H1 (cell line): ENCODE measurements at regions not wholly inside any gene's neighbourhood (a gene's known extent, or its start where the extent isn't known, plus 50 kb on each side); places are given as distances from the start of the nearest gene placed in this dataset.

Experiments
- CTCF ChIA-PET: fragments of 300-600 bp; sonication (Branson Sonifier 250); formaldehyde crosslinking; loops from one replicate; lab custom pipeline; 2021; ENCODE audit not compliant: partially characterized antibody; lab: Charles Lee
- POLR2A ChIA-PET: fragments of 300-600 bp; sonication (Branson Sonifier 250); formaldehyde crosslinking; loops from one replicate; lab custom pipeline; 2021; ENCODE audit warnings: inconsistent platforms; ENCODE audit not compliant: partially characterized antibody; lab: Charles Lee
- DNase-seq, 2 experiments: peaks; one replicate each; pipeline versions ENCODE4 v3.0.0 to v3.0.0-alpha.2; 2010 to 2022; ENCODE audit warnings: low spot score in 2 of 2, low read depth in 1 of 2, mixed read lengths in 1 of 2
- FAIRE-seq: peaks from 2 replicates; lab custom pipeline; 2011; peaks lifted over from hg19 to GRCh38; lab: Jason Lieb, UNC
- H2AFZ ChIP-seq: 2 replicates; pipeline ENCODE4 v1.8.1; 2012; ENCODE audit warnings: low read length, inconsistent platforms
- H2AK5ac ChIP-seq: 2 replicates; pipeline ENCODE4 v1.6.1; 2013; ENCODE audit warnings: low read depth, low read length
- H2BK120ac ChIP-seq: replicated peaks from 2 replicates; pipeline ENCODE3; 2013; ENCODE audit warnings: low read depth, low read length, inconsistent platforms
- H2BK12ac ChIP-seq: 2 replicates; pipeline ENCODE4 v1.6.1; 2013; ENCODE audit warnings: low read depth, low read length
- H2BK15ac ChIP-seq: 2 replicates; pipeline ENCODE4 v1.6.1; 2013; ENCODE audit warnings: low read length
- H2BK20ac ChIP-seq: 2 replicates; pipeline ENCODE4 v1.6.1; 2013; ENCODE audit warnings: low read length
- H2BK5ac ChIP-seq: 2 replicates; pipeline ENCODE4 v1.6.1; 2013; ENCODE audit warnings: low read depth, low read length
- H3K14ac ChIP-seq: 2 replicates; pipeline ENCODE4 v1.6.1; 2013; ENCODE audit warnings: inconsistent platforms; ENCODE audit not compliant: insufficient read length
- H3K18ac ChIP-seq: 2 replicates; pipeline ENCODE4 v1.6.1; 2013; ENCODE audit warnings: low read length; ENCODE audit errors: extremely low read depth
- H3K23ac ChIP-seq: 2 replicates; pipeline ENCODE4 v1.6.1; 2013; ENCODE audit warnings: inconsistent platforms; ENCODE audit not compliant: insufficient read length
- H3K23me2 ChIP-seq: 2 replicates; pipeline ENCODE4 v1.6.1; 2013; ENCODE audit warnings: low read depth, low read length
- H3K27ac ChIP-seq: 2 replicates; pipeline ENCODE4 v1.6.1; 2011; ENCODE audit warnings: low read depth, low read length, inconsistent platforms
- H3K27me3 ChIP-seq, 4 experiments: replicated peaks in 1 of 4; 1 replicate in 1 of 4; 2 replicates in 3 of 4; pipeline versions ENCODE4 v1.6.1 to v1.8.1; 2011 to 2013; ENCODE audit warnings: low read length in 3 of 4, mild to moderate bottlenecking in 3 of 4, inconsistent platforms in 2 of 4, mixed read lengths in 2 of 4, moderate library complexity in 1 of 4; ENCODE audit not compliant: control insufficient read depth in 3 of 4, insufficient read depth in 3 of 4; ENCODE audit errors: extremely low read depth in 1 of 4
- H3K36me3 ChIP-seq, 4 experiments: 2 replicates each; pipeline versions ENCODE4 v1.6.1 to v1.8.1; 2011 to 2013; ENCODE audit warnings: mild to moderate bottlenecking in 4 of 4, low read length in 3 of 4, moderate library complexity in 2 of 4, control low read depth in 1 of 4, inconsistent platforms in 1 of 4; ENCODE audit not compliant: insufficient read depth in 4 of 4, control insufficient read depth in 2 of 4
- H3K4ac ChIP-seq: replicated peaks from 2 replicates; pipeline ENCODE3; 2013; ENCODE audit warnings: low read length, low read depth, mixed read lengths, inconsistent platforms; ENCODE audit not compliant: insufficient read length
- H3K4me1 ChIP-seq, 4 experiments: replicated peaks in 1 of 4; 1 replicate in 1 of 4; 2 replicates in 3 of 4; pipeline versions ENCODE4 v1.6.1 to v1.8.1; 2011 to 2013; ENCODE audit warnings: low read length in 3 of 4, inconsistent platforms in 2 of 4, mixed read lengths in 1 of 4; ENCODE audit not compliant: insufficient read depth in 4 of 4, control insufficient read depth in 3 of 4
- H3K4me2 ChIP-seq, 2 experiments: 2 replicates each; pipeline versions ENCODE4 v1.6.1 to v1.8.1; 2011 to 2013; ENCODE audit warnings: low read depth in 2 of 2, low read length in 2 of 2, control low read depth in 1 of 2, inconsistent platforms in 1 of 2, mild to moderate bottlenecking in 1 of 2; ENCODE audit not compliant: insufficient read depth in 1 of 2
- H3K4me3 ChIP-seq, 4 experiments: fragments of 200-600, 300-600 bp in 1 of 4; sonication (generic), shearing (Covaris generic), sonication (Bioruptor Twin) in 1 of 4; 2 replicates each; pipeline versions ENCODE4 v1.5.1 to v1.8.1; 2011 to 2016; ENCODE audit warnings: low read length in 4 of 4, low read depth in 3 of 4, control low read depth in 2 of 4, inconsistent platforms in 2 of 4, mild to moderate bottlenecking in 2 of 4, mixed read lengths in 1 of 4, moderate library complexity in 1 of 4; ENCODE audit not compliant: insufficient read depth in 2 of 4; ENCODE audit errors: extremely low read depth in 1 of 4
- H3K56ac ChIP-seq: replicated peaks from 2 replicates; pipeline ENCODE3; 2013; ENCODE audit warnings: low read depth, mild to moderate bottlenecking, mixed read lengths, low read length, inconsistent platforms; ENCODE audit not compliant: insufficient read length
- H3K79me1 ChIP-seq: 2 replicates; pipeline ENCODE4 v1.6.1; 2013; ENCODE audit warnings: low read depth, low read length, control low read depth
- H3K79me2 ChIP-seq, 2 experiments: 2 replicates each; pipeline versions ENCODE4 v1.6.1 to v1.8.1; 2012 to 2013; ENCODE audit warnings: low read length in 2 of 2, mild to moderate bottlenecking in 2 of 2, inconsistent platforms in 1 of 2; ENCODE audit not compliant: insufficient read depth in 2 of 2, control insufficient read depth in 1 of 2
- H3K9ac ChIP-seq, 4 experiments: replicated peaks in 1 of 4; 1 replicate in 1 of 4; 2 replicates in 3 of 4; pipeline versions ENCODE4 v1.6.1 to v1.8.1; 2011 to 2013; ENCODE audit warnings: low read depth in 3 of 4, low read length in 3 of 4, control low read depth in 2 of 4, mild to moderate bottlenecking in 2 of 4, moderate library complexity in 2 of 4, inconsistent platforms in 1 of 4; ENCODE audit errors: extremely low read depth in 1 of 4
- H3K9me3 ChIP-seq, 2 experiments: 2 replicates each; pipeline versions ENCODE4 v1.6.1 to v1.8.1; 2012 to 2013; ENCODE audit warnings: mild to moderate bottlenecking in 2 of 2, moderate library complexity in 2 of 2, control low read depth in 1 of 2, inconsistent platforms in 1 of 2, low read depth in 1 of 2, low read length in 1 of 2, mixed read lengths in 1 of 2; ENCODE audit not compliant: insufficient read depth in 2 of 2
- H4K20me1 ChIP-seq, 2 experiments: replicated peaks in 1 of 2; 2 replicates each; pipeline versions ENCODE3 to v1.8.1; 2011 to 2013; ENCODE audit warnings: inconsistent platforms in 2 of 2, low read length in 2 of 2, mild to moderate bottlenecking in 1 of 2; ENCODE audit not compliant: insufficient read depth in 2 of 2, control insufficient read depth in 1 of 2
- H4K5ac ChIP-seq: 2 replicates; pipeline ENCODE4 v1.6.1; 2013; ENCODE audit warnings: low read length, low read depth, mixed read lengths, inconsistent platforms; ENCODE audit not compliant: insufficient read length
- H4K8ac ChIP-seq: 2 replicates; pipeline ENCODE4 v1.8.0; 2013; ENCODE audit warnings: mild to moderate bottlenecking, moderate library complexity, low read length, inconsistent platforms; ENCODE audit not compliant: insufficient read depth; ENCODE audit errors: extremely low read depth
- H4K91ac ChIP-seq: replicated peaks from 2 replicates; pipeline ENCODE3; 2013; ENCODE audit warnings: low read length, mixed read lengths, inconsistent platforms; ENCODE audit not compliant: insufficient read length
- ASH2L ChIP-seq: fragments of 200-600, 300-600 bp; sonication (generic); IDR thresholded peaks from one replicate; pipeline ENCODE4 v1.7.1; 2017; ENCODE audit warnings: low read length
- EZH2 ChIP-seq: fragments of 200-600 bp; sonication (generic); IDR thresholded peaks from 2 replicates; pipeline ENCODE4 v1.7.1; 2012; ENCODE audit warnings: low read depth, mild to moderate bottlenecking, moderate library complexity, low read length, inconsistent platforms; ENCODE audit not compliant: severe bottlenecking
- WGBS, 2 experiments: shearing (Covaris generic) in 1 of 2; methylation state at CpG; one replicate each; pipeline versions ENCODE4 v1.1.6 to v1.1.7; 2013 to 2015; ENCODE audit warnings: low lambda C conversion rate in 2 of 2, mixed read lengths in 2 of 2, inconsistent platforms in 1 of 2, low coverage in 1 of 2, missing lambda C conversion rate in 1 of 2; ENCODE audit not compliant: insufficient replicate concordance in 2 of 2, insufficient coverage in 1 of 2, insufficient read length in 1 of 2; ENCODE audit errors: extremely low coverage in 1 of 2, missing lambda C conversion rate in 1 of 2; 5-methylcytosine and 5-hydroxymethylcytosine counted together

DNA sequence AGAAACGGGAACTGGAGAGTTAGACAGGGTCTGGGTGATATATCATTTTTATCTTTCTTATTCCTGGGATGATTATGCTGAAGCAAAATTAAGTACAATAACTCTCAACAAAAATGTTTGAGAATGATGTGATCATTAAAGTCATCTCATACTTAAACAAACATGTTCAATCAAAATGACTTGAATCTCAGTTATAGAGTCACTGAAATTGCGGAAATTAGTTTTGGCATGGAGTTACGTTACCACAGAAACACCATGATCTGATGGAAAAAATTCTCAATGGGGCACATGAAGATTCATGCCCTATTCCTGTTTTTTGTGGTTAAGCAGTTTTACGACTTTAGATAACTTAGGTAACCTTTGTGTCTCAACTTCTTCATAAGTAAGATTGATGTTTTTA is 757.7 kb downstream of the EPHA4 start:
- H3K9ac ChIP-seq = no peak overlapping the region
- no peak overlapping the region for H3K23ac ChIP-seq
- POLR2A ChIA-PET = no interaction called here
- H4K20me1 ChIP-seq = no peaks in the 10 kb centered on the region
- H4K91ac ChIP-seq = no peak overlapping the region
- no peak overlapping the region for H4K8ac ChIP-seq
- no peak overlapping the region for H2AFZ ChIP-seq
- no peaks in the 10 kb centered on the region for H3K36me3 ChIP-seq
- H3K4me1 ChIP-seq = no peaks in the 10 kb centered on the region
- CTCF ChIA-PET = interaction anchor here (1.2 kb wide), 1 partner anchor 14 kb away, joined by 4 read pairs; no protein-coding TSS in a partner anchor
- no peak overlapping the region for H2BK5ac ChIP-seq
- no peak overlapping the region for H3K27ac ChIP-seq
- H3K4me3 ChIP-seq = no peak overlapping the region
- H2BK15ac ChIP-seq = no peak overlapping the region
- H4K5ac ChIP-seq = no peak overlapping the region
- no peak overlapping the region for H3K4me2 ChIP-seq
- H3K23me2 ChIP-seq = no peaks in the 10 kb centered on the region
- TF ChIP-seq ASH2L (no peak), EZH2 (no peak)
- no peak overlapping the region for H3K56ac ChIP-seq
- no peak overlapping the region for H2BK20ac ChIP-seq
- H3K4ac ChIP-seq = no peak overlapping the region
- no peak overlapping the region for H2BK120ac ChIP-seq
- no peak overlapping the region for H2AK5ac ChIP-seq
- FAIRE-seq = no peak
- no peaks in the 10 kb centered on the region for H3K79me2 ChIP-seq
- no peak overlapping the region for H2BK12ac ChIP-seq
- H3K9me3 ChIP-seq = no peaks in the 10 kb centered on the region
- no peaks in the 10 kb centered on the region for H3K79me1 ChIP-seq
- no peak overlapping the region for H3K18ac ChIP-seq
- 67% methylated on average over 4 of the region's 4 CpGs; no CpG with 5 or more reads in 1 of the 2 experiments for WGBS, 2 experiments
- no peak for DNase-seq
- no peaks in the 10 kb centered on the region for H3K27me3 ChIP-seq
- H3K14ac ChIP-seq = no peak overlapping the region
